Kidney epithelial cell (primary cell): ENCODE measurements at regions not wholly inside any gene's neighbourhood (a gene's known extent, or its start where the extent isn't known, plus 50 kb on each side); places are given as distances from the start of the nearest gene placed in this dataset.

Source experiments
- DNase-seq: peaks from one replicate; pipeline ENCODE4 v3.0.0-alpha.2; 2010; ENCODE audit warnings: low read depth
- H3K27me3 ChIP-seq: 2 replicates; pipeline ENCODE4 v1.6.0; 2011; ENCODE audit warnings: low read length; ENCODE audit not compliant: control insufficient read depth, insufficient read depth
- H3K36me3 ChIP-seq: 2 replicates; pipeline ENCODE4 v1.5.1; 2011; ENCODE audit warnings: low read length; ENCODE audit not compliant: control insufficient read depth, insufficient read depth
- H3K4me3 ChIP-seq: 2 replicates; pipeline ENCODE4 v1.5.1; 2011; ENCODE audit warnings: low read depth, mild to moderate bottlenecking, control low read depth, low read length
- CTCF ChIP-seq: IDR thresholded peaks from 2 replicates; pipeline ENCODE4 v1.5.1; 2011; ENCODE audit warnings: mild to moderate bottlenecking, moderate library complexity, low read length, control low read depth, inconsistent platforms; ENCODE audit not compliant: insufficient read depth, poor library complexity, severe bottlenecking

GRCh38 chr5:8908055-8908683 is 637.7 kb downstream of the SEMA5A start:
- DNase-seq = no peak
- H3K27me3 ChIP-seq = no peaks in the 10 kb centered on the region
- peak; percentile 80 for TF ChIP-seq CTCF
- H3K4me3 ChIP-seq = no peak overlapping the region
- H3K36me3 ChIP-seq = no peaks in the 10 kb centered on the region

- Histone ChIP-seq H3K27me3 (no peaks in the 10 kb centered on the region), H3K36me3 (no peaks in the 10 kb centered on the region), H3K4me3 (no peak overlapping the region)
- DNase-seq = no peak
- no peak for TF ChIP-seq CTCF
These were observed 633.8 kb downstream of the SEMA5A start for GRCh38 chr5:8912106-8912505.

- no peaks in the 10 kb centered on the region for H3K27me3 ChIP-seq
- no peak overlapping the region for H3K4me3 ChIP-seq
- no peak for DNase-seq
- no peaks in the 10 kb centered on the region for H3K36me3 ChIP-seq
- no peak for TF ChIP-seq CTCF
These were observed 632.4 kb downstream of the SEMA5A start for GRCh38 chr5:8913522-8913921.

- no peak for TF ChIP-seq CTCF
- H3K27me3 ChIP-seq = no peaks in the 10 kb centered on the region
- H3K36me3 ChIP-seq = no peaks in the 10 kb centered on the region
- no peak for DNase-seq
- H3K4me3 ChIP-seq = no peak overlapping the region
These were observed 626.8 kb downstream of the SEMA5A start for GRCh38 chr5:8919096-8919495.

- Histone ChIP-seq H3K27me3 (no peaks in the 10 kb centered on the region), H3K4me3 (no peak overlapping the region), H3K36me3 (no peaks in the 10 kb centered on the region)
- no peak for TF ChIP-seq CTCF
- no peak for DNase-seq
These were observed 622.3 kb downstream of the SEMA5A start for GRCh38 chr5:8923526-8923925.
